K562 (cell line): ENCODE measurements at regions not wholly inside any gene's neighbourhood (a gene's known extent, or its start where the extent isn't known, plus 50 kb on each side); places are given as distances from the start of the nearest gene placed in this dataset.

Source experiments
- BDP1 ChIP-seq: IDR thresholded peaks from 3 replicates; pipeline ENCODE4 v1.6.1; 2011; ENCODE audit not compliant: insufficient read length, insufficient read depth
- CEBPB ChIP-seq: fragments of 450-650 bp; IDR thresholded peaks from 2 replicates; pipeline ENCODE4 v1.6.1; 2016; ENCODE audit warnings: missing genetic modification characterization, missing compliant biosample characterization
- CTCF ChIP-seq, 3 experiments: IDR thresholded peaks in 2 of 3; conservative IDR thresholded peaks in 1 of 3; 2 replicates each; pipeline ENCODE4 v1.5.1; 2011 to 2012; ENCODE audit warnings: low read length in 3 of 3, mild to moderate bottlenecking in 3 of 3, control low read depth in 2 of 3, improper control_type of control experiment in 1 of 3, inconsistent platforms in 1 of 3, low read depth in 1 of 3, mixed read lengths in 1 of 3, moderate library complexity in 1 of 3; ENCODE audit not compliant: insufficient read depth in 2 of 3
- ETV6 ChIP-seq, 3 experiments: fragments of 150-350 bp in 1 of 3; sonication (generic) in 1 of 3; formaldehyde crosslinking in 1 of 3; IDR thresholded peaks; 2 replicates each; pipeline versions ENCODE4 v1.6.1 to v1.8.0; 2014 to 2022; ENCODE audit warnings: borderline replicate concordance in 2 of 3, low read depth in 2 of 3, antibody characterized with exemption in 1 of 3, low read length in 1 of 3, mild to moderate bottlenecking in 1 of 3, missing genetic modification reagents in 1 of 3
- EZH2 ChIP-seq: IDR thresholded peaks from 2 replicates; pipeline ENCODE4 v1.6.1; 2012; ENCODE audit warnings: low read depth, mild to moderate bottlenecking, inconsistent platforms, low read length, borderline replicate concordance
- JUNB ChIP-seq: fragments of 450-650 bp; formaldehyde crosslinking; conservative IDR thresholded peaks from 2 replicates; pipeline ENCODE4 v1.4.0; 2020; ENCODE audit warnings: mild to moderate bottlenecking
- JUND ChIP-seq, 2 experiments: IDR thresholded peaks; 2 replicates in 1 of 2; 3 replicates in 1 of 2; pipeline ENCODE4 v1.6.1; 2011; ENCODE audit warnings: borderline replicate concordance in 2 of 2, low read depth in 2 of 2, low read length in 2 of 2, improper control_type of control experiment in 1 of 2, missing biosample characterization in 1 of 2, missing genetic modification characterization in 1 of 2, missing genetic modification reagents in 1 of 2
- PKNOX1 ChIP-seq: fragments of 450-650 bp; IDR thresholded peaks from 2 replicates; pipeline ENCODE4 v1.6.1; 2016
- RNF219 ChIP-seq: fragments of 250-450 bp; sonication (Bioruptor Pico); IDR thresholded peaks from 2 replicates; pipeline ENCODE4 v1.5.0; 2022; ENCODE audit warnings: mild to moderate bottlenecking
- SIN3A ChIP-seq, 2 experiments: fragments of 150-350 bp in 1 of 2; IDR thresholded peaks; 2 replicates each; pipeline ENCODE4 v1.6.1; 2011 to 2016; ENCODE audit warnings: borderline replicate concordance in 2 of 2, low read depth in 2 of 2, low read length in 2 of 2, mild to moderate bottlenecking in 2 of 2, moderate library complexity in 2 of 2; ENCODE audit not compliant: control insufficient read depth in 1 of 2
- THAP7 ChIP-seq: fragments of 250-450 bp; sonication (Bioruptor Pico); IDR thresholded peaks from 2 replicates; pipeline ENCODE4 v1.5.0; 2021
- U2AF1 ChIP-seq: fragments of 200-400 bp; formaldehyde crosslinking; optimal IDR thresholded peaks from 2 replicates; pipeline ENCODE3; 2017; ENCODE audit warnings: mild to moderate bottlenecking, low read depth, low read length, moderate library complexity
- ZNF511 ChIP-seq: sonication (generic); formaldehyde crosslinking; IDR thresholded peaks from 2 replicates; pipeline ENCODE4 v1.8.0; 2022; ENCODE audit warnings: mild to moderate bottlenecking, missing genetic modification reagents
- ZSCAN32 ChIP-seq: fragments of 450-650 bp; formaldehyde crosslinking; IDR thresholded peaks from 2 replicates; pipeline ENCODE4 v1.4.0; 2020; ENCODE audit warnings: mild to moderate bottlenecking, moderate library complexity

- no peak for TF ChIP-seq THAP7
- no peak for TF ChIP-seq CEBPB
- no peak for TF ChIP-seq RNF219 (CRISPR knock-in tag)
- TF ChIP-seq SIN3A (IDR thresholded peaks at IDR 0.05; ENCODE audit: borderline replicate concordance in 2 of 2, control insufficient read depth in 1 of 2, low read depth in 2 of 2, low read length in 2 of 2) = no peak
- no peak for TF ChIP-seq EZH2
- no peak for TF ChIP-seq PKNOX1
- TF ChIP-seq JUNB (CRISPR knock-in tag) = no peak
- no peak for TF ChIP-seq ETV6 (IDR thresholded peaks at IDR 0.05; ENCODE audit: borderline replicate concordance in 1 of 2, low read depth in 2 of 2, low read length in 1 of 2)
- TF ChIP-seq ETV6 (CRISPR knock-in tag; IDR thresholded peaks at IDR 0.05; ENCODE audit: borderline replicate concordance) = no peak
- no peak for TF ChIP-seq ZNF511 (CRISPR knock-in tag)
- no peak for TF ChIP-seq CTCF (IDR thresholded peaks at IDR 0.05 in 2 of 3, conservative IDR thresholded peaks at IDR 0.05 in 1 of 3; ENCODE audit: insufficient read depth in 2 of 3, low read depth in 1 of 3, low read length in 3 of 3)
- no peak for TF ChIP-seq U2AF1
- TF ChIP-seq JUND (IDR thresholded peaks at IDR 0.05; ENCODE audit: borderline replicate concordance, low read depth, low read length) = no peak
- no peak for TF ChIP-seq JUND (tag; IDR thresholded peaks at IDR 0.05; ENCODE audit: borderline replicate concordance, low read depth, low read length)
- no peak for TF ChIP-seq BDP1
- TF ChIP-seq ZSCAN32 = no peak
Measured at GRCh38 chr3:173214576-173214975, 73.5 kb upstream of the SPATA16 start.
